GM21825 (cell line): ENCODE measurements at regions not wholly inside any gene's neighbourhood (a gene's known extent, or its start where the extent isn't known, plus 50 kb on each side); places are given as distances from the start of the nearest gene placed in this dataset.

Source experiments
- ATAC-seq: cut with Tn5 transposase; IDR thresholded peaks from one replicate; pipeline ENCODE4 v1.9.1; 2021; ENCODE audit warnings: mild to moderate bottlenecking, moderate library complexity; ENCODE audit not compliant: unreplicated experiment

- no peak for ATAC-seq
Measured at GRCh38 chr1:38272515-38272914, 225.9 kb upstream of the POU3F1 start.

GRCh38 chr1:38270849-38271633 lies 224.4 kb upstream of the POU3F1 start:
- ATAC-seq = no peak

- no peak for ATAC-seq
Measured at GRCh38 chr1:38269923-38270848, 223.6 kb upstream of the POU3F1 start.

GRCh38 chr1:38268226-38268625 lies 221.6 kb upstream of the POU3F1 start:
- no peak for ATAC-seq

GRCh38 chr1:38267037-38268036 lies 220.7 kb upstream of the POU3F1 start:
- no peak for ATAC-seq

GRCh38 chr1:38266197-38266520 lies 219.6 kb upstream of the POU3F1 start:
- no peak for ATAC-seq

- ATAC-seq = no peak
Measured at GRCh38 chr1:38265293-38266196, 219.0 kb upstream of the POU3F1 start.

- ATAC-seq = no peak
Measured at GRCh38 chr1:38263438-38263837, 216.8 kb upstream of the POU3F1 start.

- ATAC-seq = no peak
Measured at GRCh38 chr1:38261574-38261973, 215.0 kb upstream of the POU3F1 start.

- no peak for ATAC-seq
Measured at GRCh38 chr1:38258085-38258627, 211.6 kb upstream of the POU3F1 start.

- ATAC-seq = no peak
Measured at GRCh38 chr1:38257374-38257773, 210.8 kb upstream of the POU3F1 start.

GRCh38 chr1:38256072-38256471 lies 209.5 kb upstream of the POU3F1 start:
- no peak for ATAC-seq

- ATAC-seq = no peak
Measured at GRCh38 chr1:38253314-38253713, 206.7 kb upstream of the POU3F1 start.

GRCh38 chr1:38250356-38250755 lies 203.8 kb upstream of the POU3F1 start:
- ATAC-seq = no peak

- ATAC-seq = no peak
Measured at GRCh38 chr1:38249001-38249400, 202.4 kb upstream of the POU3F1 start.

GRCh38 chr1:38246955-38247952 lies 200.7 kb upstream of the POU3F1 start:
- no peak for ATAC-seq

GRCh38 chr1:38244218-38244845 lies 197.7 kb upstream of the POU3F1 start:
- ATAC-seq = no peak

- no peak for ATAC-seq
Measured at GRCh38 chr1:38243106-38243505, 196.5 kb upstream of the POU3F1 start.
